ENCODE measurements at regions not wholly inside any gene's neighbourhood (a gene's known extent, or its start where the extent isn't known, plus 50 kb on each side); places are given as distances from the start of the nearest gene placed in this dataset.

DNA sequence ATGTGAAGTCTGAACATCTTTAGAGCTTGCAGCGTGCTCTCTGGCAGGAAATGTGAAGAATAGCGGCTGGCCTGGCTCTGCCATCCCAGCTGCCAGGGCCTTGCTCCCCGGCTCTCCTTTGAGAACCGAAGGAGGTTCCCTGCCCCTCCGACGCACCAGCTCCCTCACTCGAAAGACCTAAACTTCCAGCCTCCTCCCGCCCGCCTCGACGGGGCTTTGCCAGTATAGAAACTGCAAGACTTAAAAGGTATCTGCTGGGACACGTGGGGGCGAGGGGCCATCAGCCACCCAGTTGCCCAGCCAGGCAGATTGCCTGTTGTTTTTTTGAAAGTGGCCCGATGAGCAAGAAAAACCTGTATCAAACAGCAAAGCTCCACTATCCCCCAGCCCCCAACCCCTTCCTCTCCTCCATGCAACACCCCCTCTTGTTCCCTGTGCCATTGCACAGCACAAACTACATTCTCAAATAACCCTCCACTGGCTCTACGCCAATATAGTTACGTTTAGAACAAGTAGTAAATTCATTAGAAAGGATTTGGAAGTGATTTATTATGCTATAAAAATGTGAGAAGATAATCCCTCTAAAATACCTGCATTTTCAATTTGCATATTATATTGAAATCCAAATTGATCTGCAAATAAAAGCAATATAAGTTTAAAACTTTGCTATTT is 331.9 kb downstream of the MED10 start:
- Mint-ChIP-seq H3K27ac (peak overlapping the region in 1 of 3 experiments; percentile 71; a peak in 1 of 7 replicates), H3K9me3 (peaks cover 6 to 7% of the 10 kb centered on the region in 2 experiments; a peak in 4 of 5 replicates), H3K4me1 (peaks cover 2 to 6% of the 10 kb centered on the region in 2 experiments; a peak in 2 of 4 replicates), H3K27me3 (ENCODE audit: low read depth) (no peaks in the 10 kb centered on the region; the same call in 1 of the 2 replicates), H3K4me3 (no peak overlapping the region), H3K36me3 (ENCODE audit: insufficient read depth in 1 of 3, low read depth in 3 of 3) (peaks cover 0 to 4% (median 0%) of the 10 kb centered on the region in 3 experiments; a peak in 2 of 7 replicates)
- H3T11ph ChIP-seq (ENCODE audit: low read length), result no peak overlapping the region
- H3K9me3 ChIP-seq (ENCODE audit: control insufficient read depth, low read depth, low read length), result no peaks in the 10 kb centered on the region
- no peak overlapping the region for H3K4me2 ChIP-seq (ENCODE audit: insufficient read depth, insufficient read length, low read length)
- no peaks in the 10 kb centered on the region for H3K79me1 ChIP-seq (ENCODE audit: insufficient read depth, low read depth, low read length, poor library complexity, severe bottlenecking)
- no peak overlapping the region for H3K9ac ChIP-seq (ENCODE audit: extremely low read depth, insufficient read length, low read length)
- no peak overlapping the region for H4K8ac ChIP-seq (replicated peaks; ENCODE audit: insufficient read length, low read depth, low read length)
- no peaks in the 10 kb centered on the region for H4K20me1 ChIP-seq (ENCODE audit: control insufficient read depth, insufficient read depth, insufficient read length)
- no CpG with 5 or more reads among the region's 16 CpGs for WGBS (ENCODE audit: extremely low coverage, insufficient read length, low lambda C conversion rate)
- no peak overlapping the region for H3K4ac ChIP-seq (ENCODE audit: low read depth, low read length)
- H3K79me2 ChIP-seq (ENCODE audit: insufficient read depth, low read length), result no peaks in the 10 kb centered on the region
- H2BK12ac ChIP-seq (ENCODE audit: insufficient read length, low read depth, low read length), result no peak overlapping the region
- H3K23me2 ChIP-seq (ENCODE audit: insufficient read length, low read depth, low read length, poor library complexity, severe bottlenecking), result no peaks in the 10 kb centered on the region
- no peak overlapping the region for H2BK120ac ChIP-seq (ENCODE audit: low read depth, low read length, poor library complexity, severe bottlenecking)
- H3K14ac ChIP-seq (ENCODE audit: insufficient read depth, low read length), result no peak overlapping the region
- DNase-seq, result no peak
- no peak overlapping the region for H3K23ac ChIP-seq (ENCODE audit: insufficient read length, low read depth, low read length)
- H3K56ac ChIP-seq (ENCODE audit: insufficient read length, low read depth, low read length), result no peak overlapping the region
- no peak overlapping the region for H4K5ac ChIP-seq (ENCODE audit: insufficient read length, low read depth, low read length)
- no peak overlapping the region for H4K91ac ChIP-seq (ENCODE audit: insufficient read length, low read depth, low read length)
- no peak for TF ChIP-seq CTCF (conservative IDR thresholded peaks at IDR 0.05)
- H3K4me1 ChIP-seq (ENCODE audit: insufficient read depth, low read length), result no peaks in the 10 kb centered on the region
- no peak overlapping the region for H2BK5ac ChIP-seq (ENCODE audit: insufficient read length, low read length)
- no peak overlapping the region for H2AK5ac ChIP-seq (ENCODE audit: insufficient read length, low read length)
- H3K27me3 ChIP-seq (ENCODE audit: insufficient read depth, low read length), result no peaks in the 10 kb centered on the region
- H2BK20ac ChIP-seq (ENCODE audit: low read depth, low read length, poor library complexity, severe bottlenecking), result no peak overlapping the region
- no peak overlapping the region for H2AFZ ChIP-seq (ENCODE audit: low read length)
- H3K18ac ChIP-seq (ENCODE audit: insufficient read length, low read depth, low read length), result no peak overlapping the region
- H3K27ac ChIP-seq (ENCODE audit: insufficient read length, low read depth, low read length), result no peak overlapping the region
- no peak overlapping the region for H2BK15ac ChIP-seq (ENCODE audit: low read depth, low read length)
